Panc1 (cell line): ENCODE measurements at regions not wholly inside any gene's neighbourhood (a gene's known extent, or its start where the extent isn't known, plus 50 kb on each side); places are given as distances from the start of the nearest gene placed in this dataset.

Experiments
- POLR2AphosphoS5 ChIP-seq: IDR thresholded peaks from 2 replicates; pipeline ENCODE4 v1.6.1; 2012; ENCODE audit warnings: mild to moderate bottlenecking, low read depth, low read length, moderate library complexity
- SIN3A ChIP-seq: IDR thresholded peaks from 2 replicates; pipeline ENCODE4 v1.6.1; 2012; ENCODE audit warnings: low read depth, mild to moderate bottlenecking, low read length, moderate library complexity, borderline replicate concordance; ENCODE audit not compliant: insufficient read depth
- TCF7L2 ChIP-seq: IDR thresholded peaks from 2 replicates; pipeline ENCODE4 v1.6.1; 2011; ENCODE audit warnings: mild to moderate bottlenecking, low read depth, low read length, inconsistent platforms
- TF ChIP-seq, protein P1 (sequence below): fragments of 450-650 bp; IDR thresholded peaks from 2 replicates; pipeline ENCODE4 v1.5.1; 2017; ENCODE audit warnings: mild to moderate bottlenecking
- TF ChIP-seq, protein P2 (sequence below), 2 experiments: IDR thresholded peaks; 2 replicates each; pipeline ENCODE4 v1.6.1; 2011 to 2012; ENCODE audit warnings: low read depth in 2 of 2, control low read depth in 1 of 2, low read length in 1 of 2, mild to moderate bottlenecking in 1 of 2, moderate library complexity in 1 of 2; ENCODE audit not compliant: insufficient read depth in 1 of 2

DNA sequence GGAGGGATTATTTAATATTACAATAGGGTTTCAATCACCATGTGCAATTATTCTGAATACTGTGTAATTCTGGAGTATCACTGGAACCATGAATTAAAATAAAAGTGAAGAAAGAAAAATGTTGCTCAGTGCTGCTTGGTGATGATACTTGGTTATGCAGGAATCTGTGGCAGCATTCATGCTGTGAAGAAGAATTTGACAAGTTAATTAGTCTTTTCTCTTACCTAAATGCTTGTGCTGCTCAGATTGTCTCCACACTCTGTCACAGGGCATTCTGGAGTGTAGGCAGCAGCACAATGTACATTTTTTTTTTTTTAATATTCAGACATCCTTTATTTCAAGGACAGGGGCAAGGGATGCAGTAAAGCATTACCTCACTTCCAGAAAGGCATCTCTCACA is 749.3 kb upstream of the CADM2 start:
- TF ChIP-seq, protein P1, sequence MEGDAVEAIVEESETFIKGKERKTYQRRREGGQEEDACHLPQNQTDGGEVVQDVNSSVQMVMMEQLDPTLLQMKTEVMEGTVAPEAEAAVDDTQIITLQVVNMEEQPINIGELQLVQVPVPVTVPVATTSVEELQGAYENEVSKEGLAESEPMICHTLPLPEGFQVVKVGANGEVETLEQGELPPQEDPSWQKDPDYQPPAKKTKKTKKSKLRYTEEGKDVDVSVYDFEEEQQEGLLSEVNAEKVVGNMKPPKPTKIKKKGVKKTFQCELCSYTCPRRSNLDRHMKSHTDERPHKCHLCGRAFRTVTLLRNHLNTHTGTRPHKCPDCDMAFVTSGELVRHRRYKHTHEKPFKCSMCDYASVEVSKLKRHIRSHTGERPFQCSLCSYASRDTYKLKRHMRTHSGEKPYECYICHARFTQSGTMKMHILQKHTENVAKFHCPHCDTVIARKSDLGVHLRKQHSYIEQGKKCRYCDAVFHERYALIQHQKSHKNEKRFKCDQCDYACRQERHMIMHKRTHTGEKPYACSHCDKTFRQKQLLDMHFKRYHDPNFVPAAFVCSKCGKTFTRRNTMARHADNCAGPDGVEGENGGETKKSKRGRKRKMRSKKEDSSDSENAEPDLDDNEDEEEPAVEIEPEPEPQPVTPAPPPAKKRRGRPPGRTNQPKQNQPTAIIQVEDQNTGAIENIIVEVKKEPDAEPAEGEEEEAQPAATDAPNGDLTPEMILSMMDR = no peak
- TF ChIP-seq POLR2AphosphoS5 = no peak
- TF ChIP-seq TCF7L2 = no peak
- no peak for TF ChIP-seq SIN3A
- TF ChIP-seq, protein P2, sequence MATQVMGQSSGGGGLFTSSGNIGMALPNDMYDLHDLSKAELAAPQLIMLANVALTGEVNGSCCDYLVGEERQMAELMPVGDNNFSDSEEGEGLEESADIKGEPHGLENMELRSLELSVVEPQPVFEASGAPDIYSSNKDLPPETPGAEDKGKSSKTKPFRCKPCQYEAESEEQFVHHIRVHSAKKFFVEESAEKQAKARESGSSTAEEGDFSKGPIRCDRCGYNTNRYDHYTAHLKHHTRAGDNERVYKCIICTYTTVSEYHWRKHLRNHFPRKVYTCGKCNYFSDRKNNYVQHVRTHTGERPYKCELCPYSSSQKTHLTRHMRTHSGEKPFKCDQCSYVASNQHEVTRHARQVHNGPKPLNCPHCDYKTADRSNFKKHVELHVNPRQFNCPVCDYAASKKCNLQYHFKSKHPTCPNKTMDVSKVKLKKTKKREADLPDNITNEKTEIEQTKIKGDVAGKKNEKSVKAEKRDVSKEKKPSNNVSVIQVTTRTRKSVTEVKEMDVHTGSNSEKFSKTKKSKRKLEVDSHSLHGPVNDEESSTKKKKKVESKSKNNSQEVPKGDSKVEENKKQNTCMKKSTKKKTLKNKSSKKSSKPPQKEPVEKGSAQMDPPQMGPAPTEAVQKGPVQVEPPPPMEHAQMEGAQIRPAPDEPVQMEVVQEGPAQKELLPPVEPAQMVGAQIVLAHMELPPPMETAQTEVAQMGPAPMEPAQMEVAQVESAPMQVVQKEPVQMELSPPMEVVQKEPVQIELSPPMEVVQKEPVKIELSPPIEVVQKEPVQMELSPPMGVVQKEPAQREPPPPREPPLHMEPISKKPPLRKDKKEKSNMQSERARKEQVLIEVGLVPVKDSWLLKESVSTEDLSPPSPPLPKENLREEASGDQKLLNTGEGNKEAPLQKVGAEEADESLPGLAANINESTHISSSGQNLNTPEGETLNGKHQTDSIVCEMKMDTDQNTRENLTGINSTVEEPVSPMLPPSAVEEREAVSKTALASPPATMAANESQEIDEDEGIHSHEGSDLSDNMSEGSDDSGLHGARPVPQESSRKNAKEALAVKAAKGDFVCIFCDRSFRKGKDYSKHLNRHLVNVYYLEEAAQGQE (IDR thresholded peaks at IDR 0.05; ENCODE audit: insufficient read depth in 1 of 2, low read depth in 2 of 2, low read length in 1 of 2) = no peak
